MG63 (cell line): ENCODE measurements at regions not wholly inside any gene's neighbourhood (a gene's known extent, or its start where the extent isn't known, plus 50 kb on each side); places are given as distances from the start of the nearest gene placed in this dataset.
A peak's percentile ranks its signal among the peaks of the same experiment; 100 is the strongest.

Source experiments
- DNase-seq: peaks from one replicate; pipeline ENCODE4 v3.0.0-alpha.2; 2020
- H3K27me3 ChIP-seq: fragments of 250-450 bp; sonication (Bioruptor Pico); 2 replicates; pipeline ENCODE4 v1.5.1; 2020; ENCODE audit warnings: mild to moderate bottlenecking, moderate library complexity
- H3K36me3 ChIP-seq: fragments of 250-450 bp; sonication (Bioruptor Pico); 2 replicates; pipeline ENCODE4 v1.5.1; 2020; ENCODE audit warnings: mild to moderate bottlenecking, moderate library complexity
- H3K4me3 ChIP-seq: fragments of 250-450 bp; sonication (Bioruptor Pico); 2 replicates; pipeline ENCODE4 v1.5.1; 2020; ENCODE audit warnings: mild to moderate bottlenecking, moderate library complexity
- H3K9me3 ChIP-seq: fragments of 250-450 bp; sonication (Bioruptor Pico); 2 replicates; pipeline ENCODE4 v1.5.1; 2020; ENCODE audit warnings: mild to moderate bottlenecking, moderate library complexity

- Histone ChIP-seq H3K4me3 (no peak overlapping the region), H3K27me3 (no peaks in the 10 kb centered on the region), H3K36me3 (no peaks in the 10 kb centered on the region), H3K9me3 (no peaks in the 10 kb centered on the region)
- no peak for DNase-seq
Measured at GRCh38 chr6:138638604-138639003, 135.0 kb upstream of the CCDC28A start.

DNA sequence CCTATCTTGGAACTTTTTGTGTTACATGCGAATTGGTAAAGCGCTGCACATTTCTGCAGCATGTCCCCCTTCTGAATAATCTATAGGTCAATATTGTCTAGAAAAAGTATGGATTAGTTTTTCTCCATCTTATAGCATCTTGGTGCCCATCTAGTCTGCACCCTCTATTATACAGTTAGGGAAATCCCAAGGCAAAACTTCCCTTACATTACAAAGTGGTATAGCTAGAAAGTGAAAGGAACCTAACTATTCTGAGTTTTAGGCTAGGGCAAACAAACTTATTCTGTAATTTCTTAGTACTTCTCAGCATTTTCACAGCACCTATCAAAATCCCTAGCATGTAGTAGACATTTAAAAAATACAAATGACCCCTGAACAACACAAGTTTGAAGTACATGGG lies 133.5 kb upstream of the CCDC28A start:
- Histone ChIP-seq H3K27me3 (no peaks in the 10 kb centered on the region), H3K36me3 (no peaks in the 10 kb centered on the region), H3K9me3 (no peaks in the 10 kb centered on the region), H3K4me3 (no peak overlapping the region)
- DNase-seq, result no peak

GRCh38 chr6:138643210-138643609 lies 130.4 kb upstream of the CCDC28A start:
- DNase-seq, result no peak
- no peak overlapping the region for H3K4me3 ChIP-seq
- H3K36me3 ChIP-seq, result no peaks in the 10 kb centered on the region
- H3K9me3 ChIP-seq, result no peaks in the 10 kb centered on the region
- no peaks in the 10 kb centered on the region for H3K27me3 ChIP-seq

DNA sequence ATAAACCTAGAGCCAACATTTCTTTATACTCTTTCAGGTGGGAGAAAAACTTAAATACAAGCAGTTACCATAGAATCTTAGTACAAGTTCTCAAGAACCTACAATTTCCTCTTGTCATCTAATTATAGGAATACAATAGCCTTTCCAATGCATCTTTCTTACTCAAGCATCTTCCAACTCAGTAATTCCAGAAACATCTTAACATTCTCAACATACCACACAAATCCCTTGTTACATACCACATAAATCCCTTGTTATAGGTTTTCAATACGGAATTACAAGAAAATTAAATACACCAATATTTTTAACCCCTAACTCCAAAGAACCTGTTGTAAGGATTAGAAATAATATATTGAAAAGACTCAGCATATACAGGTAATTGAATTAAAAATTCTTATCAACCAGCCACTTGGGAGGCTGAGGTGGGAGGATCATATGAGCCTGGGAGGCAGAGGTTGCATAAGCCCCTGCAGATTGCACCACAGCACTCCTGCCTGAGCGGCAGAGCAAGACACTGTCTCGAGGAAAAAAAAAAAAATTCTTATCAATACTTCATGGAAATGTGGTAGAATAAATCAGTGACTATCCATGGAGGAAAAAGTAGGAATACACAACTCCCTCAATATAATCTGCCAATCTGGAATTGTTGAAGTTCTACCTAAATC lies 127.5 kb upstream of the CCDC28A start:
- Histone ChIP-seq H3K9me3 (no peaks in the 10 kb centered on the region), H3K4me3 (no peak overlapping the region)
- no peak for DNase-seq

GRCh38 chr6:138647006-138647405 lies 126.6 kb upstream of the CCDC28A start:
- H3K36me3 ChIP-seq, result no peaks in the 10 kb centered on the region
- DNase-seq, result no peak
- H3K4me3 ChIP-seq, result peak overlapping the region; percentile 19
- no peaks in the 10 kb centered on the region for H3K27me3 ChIP-seq
- no peaks in the 10 kb centered on the region for H3K9me3 ChIP-seq

More for the DNA sequence above, 127.5 kb upstream of the CCDC28A start:
- Histone ChIP-seq H3K27me3 (no peaks in the 10 kb centered on the region), H3K36me3 (no peaks in the 10 kb centered on the region)

DNA sequence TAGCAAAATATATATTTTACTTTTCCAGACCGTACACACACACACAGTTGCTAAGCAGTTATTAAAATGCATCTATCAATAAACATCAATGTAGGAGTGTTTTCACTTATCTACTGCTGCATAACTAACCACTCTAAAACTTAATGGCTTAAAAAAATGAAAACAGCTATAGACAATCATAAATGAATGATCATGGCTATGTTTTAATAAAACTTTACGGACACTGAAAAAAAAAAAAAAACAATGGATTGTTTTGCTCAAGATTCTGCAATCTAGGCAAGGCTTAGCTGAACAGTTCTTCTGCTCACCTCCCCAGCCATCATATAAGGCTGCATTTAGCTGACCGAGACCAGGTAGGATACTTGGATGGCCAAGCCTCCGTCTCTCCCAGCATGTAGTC lies 125.4 kb upstream of the CCDC28A start:
- no peaks in the 10 kb centered on the region for H3K27me3 ChIP-seq
- no peak for DNase-seq
- H3K36me3 ChIP-seq, result no peaks in the 10 kb centered on the region
- H3K9me3 ChIP-seq, result no peaks in the 10 kb centered on the region
- H3K4me3 ChIP-seq, result no peak overlapping the region

- DNase-seq, result no peak
- no peak overlapping the region for H3K4me3 ChIP-seq
- H3K9me3 ChIP-seq, result no peaks in the 10 kb centered on the region
- no peaks in the 10 kb centered on the region for H3K27me3 ChIP-seq
- H3K36me3 ChIP-seq, result no peaks in the 10 kb centered on the region
Measured at GRCh38 chr6:138651491-138651890, 122.1 kb upstream of the CCDC28A start.

GRCh38 chr6:138652824-138653223 lies 120.7 kb upstream of the CCDC28A start:
- DNase-seq, result no peak
- H3K36me3 ChIP-seq, result no peaks in the 10 kb centered on the region
- no peak overlapping the region for H3K4me3 ChIP-seq
- no peaks in the 10 kb centered on the region for H3K27me3 ChIP-seq
- H3K9me3 ChIP-seq, result no peaks in the 10 kb centered on the region

DNA sequence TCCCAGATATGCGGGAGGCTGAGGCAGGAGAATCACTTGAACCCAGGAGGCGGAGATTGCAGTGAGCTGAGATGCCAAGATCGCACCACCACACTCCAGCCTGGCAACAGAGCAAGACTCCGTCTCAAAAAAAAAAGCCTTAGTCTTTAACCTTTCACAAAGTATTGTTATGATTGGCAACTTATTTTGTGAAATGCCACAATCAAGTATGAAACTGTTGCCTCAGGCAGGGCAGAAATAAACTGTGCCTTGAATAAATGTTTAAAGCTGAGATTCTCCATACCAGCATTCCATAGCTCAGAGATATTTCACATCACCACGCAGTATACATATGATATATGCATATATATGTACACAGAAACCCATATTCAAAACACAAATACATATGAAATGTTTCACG lies 120.1 kb upstream of the CCDC28A start:
- Histone ChIP-seq H3K4me3 (no peak overlapping the region), H3K36me3 (no peaks in the 10 kb centered on the region), H3K27me3 (no peaks in the 10 kb centered on the region), H3K9me3 (no peaks in the 10 kb centered on the region)
- DNase-seq, result peak; percentile 20

DNA sequence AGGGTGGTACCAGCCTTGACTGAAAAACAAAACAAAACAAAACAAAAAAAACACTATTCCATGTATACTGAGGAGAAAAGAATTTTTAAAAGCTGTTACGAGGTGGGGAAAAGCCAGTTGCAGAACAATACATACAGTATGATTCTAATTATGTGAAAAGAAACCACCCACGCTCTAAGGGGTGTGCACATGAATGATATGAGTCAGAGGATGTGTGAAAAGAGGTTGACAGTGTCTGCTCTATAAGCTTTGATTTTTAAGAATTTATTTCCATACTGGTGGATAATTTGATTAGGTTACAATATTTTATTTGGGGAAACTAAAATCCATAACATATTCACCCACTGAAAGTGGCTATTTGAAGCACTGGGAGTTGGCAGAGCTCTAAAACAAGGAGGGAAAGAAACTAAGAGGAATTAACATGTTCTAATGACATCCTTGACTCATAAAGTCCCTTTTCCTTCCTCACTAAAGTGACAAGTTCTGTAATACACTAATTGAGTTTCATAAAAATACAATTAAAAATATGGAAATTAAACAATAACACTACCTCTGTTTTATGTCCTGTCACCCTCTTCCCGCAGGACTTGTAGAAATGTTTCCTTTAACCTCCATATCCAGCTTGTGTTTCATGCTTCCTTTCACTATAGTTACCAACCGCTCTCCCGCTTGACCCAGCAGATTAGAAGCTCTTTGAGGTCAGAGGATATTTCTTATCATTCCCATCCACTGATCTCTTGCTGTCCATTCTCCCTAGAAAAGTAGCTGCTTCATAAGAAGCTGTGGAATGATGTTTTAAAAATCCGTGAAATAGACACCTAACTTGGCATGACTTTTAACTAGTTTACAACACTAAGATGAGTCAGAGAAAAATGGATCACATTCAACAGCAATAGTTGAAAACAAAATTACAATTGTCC lies 118.6 kb upstream of the CCDC28A start:
- no peaks in the 10 kb centered on the region for H3K27me3 ChIP-seq
- no peaks in the 10 kb centered on the region for H3K9me3 ChIP-seq
- no peak overlapping the region; the same call in 1 of the 2 replicates for H3K4me3 ChIP-seq
- no peaks in the 10 kb centered on the region for H3K36me3 ChIP-seq
- peak; percentile 39 for DNase-seq

GRCh38 chr6:138655828-138656227 lies 117.7 kb upstream of the CCDC28A start:
- no peak overlapping the region for H3K4me3 ChIP-seq
- H3K27me3 ChIP-seq, result no peaks in the 10 kb centered on the region
- H3K9me3 ChIP-seq, result no peaks in the 10 kb centered on the region
- no peaks in the 10 kb centered on the region for H3K36me3 ChIP-seq
- DNase-seq, result no peak

DNA sequence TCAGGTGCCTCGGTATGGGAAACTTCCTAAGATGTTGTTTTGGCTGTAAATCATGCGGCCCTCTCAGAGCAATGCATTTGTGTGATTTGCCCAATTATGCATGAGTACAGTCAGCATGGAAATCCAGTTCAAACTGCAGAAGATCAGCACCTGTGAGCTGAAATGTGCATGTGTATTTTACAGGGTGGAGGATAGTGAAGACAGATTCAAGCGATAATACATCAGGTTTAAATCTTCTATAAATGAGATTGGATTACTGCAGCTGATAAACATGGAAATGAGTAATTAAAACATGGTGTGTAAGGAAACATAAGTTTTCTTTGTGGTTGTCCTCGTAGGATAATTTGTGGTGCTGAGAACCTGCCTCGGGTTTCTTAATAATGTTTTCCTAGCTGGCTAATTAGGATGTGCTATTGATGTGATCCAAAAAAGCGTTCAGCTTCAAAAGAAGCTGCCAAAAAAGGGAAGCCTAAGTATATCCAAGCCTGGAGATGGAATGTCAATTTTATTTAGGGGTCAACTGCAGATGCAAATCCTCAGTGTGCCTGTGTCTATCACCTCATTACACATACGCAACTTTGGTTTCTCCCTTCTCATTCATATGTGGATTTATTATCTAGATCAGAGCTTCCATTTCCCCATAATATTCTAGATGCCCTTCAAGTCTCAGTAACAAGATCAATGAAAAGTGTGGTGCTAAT lies 117.1 kb upstream of the CCDC28A start:
- H3K36me3 ChIP-seq, result no peaks in the 10 kb centered on the region
- H3K9me3 ChIP-seq, result no peaks in the 10 kb centered on the region
- no peak for DNase-seq
- H3K27me3 ChIP-seq, result no peaks in the 10 kb centered on the region
- H3K4me3 ChIP-seq, result no peak overlapping the region

DNA sequence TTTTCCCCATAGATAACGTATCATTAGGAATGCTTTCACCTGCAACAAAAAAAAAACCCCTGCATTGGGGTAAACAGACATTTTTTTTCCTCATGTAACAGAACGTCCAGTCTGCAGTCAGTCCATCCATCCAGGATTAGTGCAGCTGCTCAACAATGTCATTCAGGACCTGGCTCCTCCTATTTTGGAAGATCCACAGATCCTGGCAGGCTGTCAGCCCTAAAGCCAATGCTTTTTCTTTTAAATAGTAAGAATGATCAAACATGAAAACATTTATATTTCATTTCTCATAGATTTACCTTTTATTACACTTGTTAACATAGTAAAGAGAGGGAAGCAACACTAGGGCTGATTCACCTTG lies 116.5 kb upstream of the CCDC28A start:
- Histone ChIP-seq H3K4me3 (no peak overlapping the region), H3K27me3 (no peaks in the 10 kb centered on the region), H3K36me3 (no peaks in the 10 kb centered on the region), H3K9me3 (no peaks in the 10 kb centered on the region)
- no peak for DNase-seq

DNA sequence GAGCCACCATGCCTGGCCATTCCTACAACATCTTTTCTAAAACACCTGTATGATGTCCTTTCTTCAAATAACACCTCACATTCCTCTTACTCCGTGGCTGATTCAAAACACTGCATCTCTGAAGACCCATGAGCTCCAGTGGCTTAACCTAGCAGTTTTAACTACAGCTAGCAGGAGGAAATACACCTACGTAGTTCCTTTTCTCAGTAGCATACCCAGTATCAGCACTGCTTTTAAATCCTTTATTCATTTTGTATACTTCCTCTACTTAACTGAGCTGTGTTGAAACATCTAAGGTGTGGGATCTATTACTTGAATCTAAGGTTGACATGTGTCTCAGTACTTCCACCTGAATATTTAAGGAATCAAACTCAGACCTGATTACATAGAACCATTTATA lies 113.6 kb upstream of the CCDC28A start:
- Histone ChIP-seq H3K9me3 (no peaks in the 10 kb centered on the region), H3K4me3 (no peak overlapping the region), H3K27me3 (no peaks in the 10 kb centered on the region), H3K36me3 (no peaks in the 10 kb centered on the region)
- no peak for DNase-seq

DNA sequence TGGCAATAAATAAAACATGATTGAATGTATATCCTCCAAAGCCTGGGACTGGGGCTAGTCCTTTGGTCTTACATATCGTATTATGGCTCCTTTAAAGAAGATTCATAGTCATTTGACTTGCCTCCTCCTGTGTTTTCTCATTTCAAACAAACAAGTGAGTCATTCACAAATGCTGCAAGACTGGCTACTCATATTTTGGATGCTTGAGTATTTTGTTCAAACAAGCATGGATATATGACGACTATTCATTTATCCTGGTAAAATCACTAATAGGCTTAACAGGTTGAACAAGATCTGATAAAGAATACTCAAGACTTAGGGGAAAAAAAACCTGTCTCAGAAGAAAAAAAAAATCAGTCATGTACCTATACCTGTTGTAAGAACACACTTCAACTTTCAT lies 111.1 kb upstream of the CCDC28A start:
- Histone ChIP-seq H3K4me3 (no peak overlapping the region), H3K9me3 (no peaks in the 10 kb centered on the region), H3K27me3 (no peaks in the 10 kb centered on the region), H3K36me3 (no peaks in the 10 kb centered on the region)
- DNase-seq, result no peak

DNA sequence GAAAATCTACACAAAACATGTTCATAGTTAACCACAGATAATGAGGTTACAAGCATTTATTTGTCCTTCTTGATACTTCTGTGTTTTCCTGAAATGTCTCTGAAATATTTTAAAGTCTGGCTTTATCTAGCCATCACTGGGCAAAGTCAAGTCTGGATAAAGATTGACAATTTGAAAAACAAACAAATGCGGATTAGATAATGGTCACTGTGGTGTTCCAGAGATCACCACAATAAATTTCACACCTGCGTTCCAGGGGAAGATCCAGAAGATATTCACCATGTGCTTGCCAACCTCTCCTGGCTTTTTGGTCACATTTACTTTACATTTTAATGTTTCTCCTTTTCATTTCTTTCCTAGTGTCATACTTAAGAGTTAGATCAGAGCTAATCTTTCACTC lies 109.7 kb upstream of the CCDC28A start:
- no peak overlapping the region for H3K4me3 ChIP-seq
- H3K36me3 ChIP-seq, result no peaks in the 10 kb centered on the region
- no peak for DNase-seq
- no peaks in the 10 kb centered on the region for H3K27me3 ChIP-seq
- H3K9me3 ChIP-seq, result no peaks in the 10 kb centered on the region

- H3K4me3 ChIP-seq, result no peak overlapping the region
- H3K36me3 ChIP-seq, result no peaks in the 10 kb centered on the region
- H3K27me3 ChIP-seq, result no peaks in the 10 kb centered on the region
- H3K9me3 ChIP-seq, result no peaks in the 10 kb centered on the region
- no peak for DNase-seq
Measured at GRCh38 chr6:138664745-138665144, 108.8 kb upstream of the CCDC28A start.
